BLaER1 (cell line): ENCODE measurements at regions not wholly inside any gene's neighbourhood (a gene's known extent, or its start where the extent isn't known, plus 50 kb on each side); places are given as distances from the start of the nearest gene placed in this dataset.

ENCODE experiments used
- H3K27ac ChIP-seq: shearing (Covaris generic); formaldehyde crosslinking; 2 replicates; pipeline ENCODE4 v1.8.1; 2022
- H3K27me3 ChIP-seq: shearing (Covaris generic); formaldehyde crosslinking; 2 replicates; pipeline ENCODE4 v1.8.1; 2022
- H3K36me3 ChIP-seq: shearing (Covaris generic); formaldehyde crosslinking; 2 replicates; pipeline ENCODE4 v1.8.1; 2022
- H3K4me1 ChIP-seq: shearing (Covaris generic); formaldehyde crosslinking; 2 replicates; pipeline ENCODE4 v1.8.1; 2022
- H3K4me2 ChIP-seq: shearing (Covaris generic); formaldehyde crosslinking; 2 replicates; pipeline ENCODE4 v1.8.1; 2022
- H3K4me3 ChIP-seq: shearing (Covaris generic); formaldehyde crosslinking; 2 replicates; pipeline ENCODE4 v1.8.1; 2022
- H3K9ac ChIP-seq: shearing (Covaris generic); formaldehyde crosslinking; 2 replicates; pipeline ENCODE4 v1.8.1; 2022
- H3K9me3 ChIP-seq: shearing (Covaris generic); formaldehyde crosslinking; 2 replicates; pipeline ENCODE4 v1.8.1; 2022
- H4K20me1 ChIP-seq: shearing (Covaris generic); formaldehyde crosslinking; 2 replicates; pipeline ENCODE4 v1.8.1; 2022
- Cebpa-rat ChIP-seq: shearing (Covaris generic); IDR thresholded peaks from 2 replicates; pipeline ENCODE4 v1.8.1; 2022

GRCh38 chr4:10949039-10949733, 264.6 kb upstream of the CLNK start:
- H3K9ac ChIP-seq = no peak overlapping the region
- H3K27ac ChIP-seq = no peak overlapping the region
- no peaks in the 10 kb centered on the region; the same call in 1 of the 2 replicates for H3K4me1 ChIP-seq
- no peaks in the 10 kb centered on the region for H4K20me1 ChIP-seq
- no peak for TF ChIP-seq Cebpa-rat
- no peak overlapping the region for H3K4me2 ChIP-seq
- H3K4me3 ChIP-seq = no peak overlapping the region
- H3K27me3 ChIP-seq = no peaks in the 10 kb centered on the region
- peaks cover 19% of the 10 kb centered on the region; the same call in 1 of the 2 replicates for H3K9me3 ChIP-seq
- H3K36me3 ChIP-seq = no peaks in the 10 kb centered on the region

GRCh38 chr4:10947898-10948297, 263.3 kb upstream of the CLNK start:
- TF ChIP-seq Cebpa-rat = no peak
- H3K4me2 ChIP-seq = no peak overlapping the region

GRCh38 chr4:10944321-10944720, 259.8 kb upstream of the CLNK start:
- no peak for TF ChIP-seq Cebpa-rat

More at GRCh38 chr4:10947898-10948297, 263.3 kb upstream of the CLNK start:
- Histone ChIP-seq H3K9ac (no peak overlapping the region), H3K9me3 (peaks cover 19% of the 10 kb centered on the region; the same call in 1 of the 2 replicates), H3K4me1 (no peaks in the 10 kb centered on the region; the same call in 1 of the 2 replicates), H3K27ac (no peak overlapping the region), H3K36me3 (no peaks in the 10 kb centered on the region), H3K4me3 (no peak overlapping the region), H3K27me3 (no peaks in the 10 kb centered on the region), H4K20me1 (no peaks in the 10 kb centered on the region)

GRCh38 chr4:10942156-10942555, 257.6 kb upstream of the CLNK start:
- Histone ChIP-seq H3K4me1 (no peaks in the 10 kb centered on the region), H3K4me3 (no peak overlapping the region), H4K20me1 (no peaks in the 10 kb centered on the region), H3K9me3 (peaks cover 42% of the 10 kb centered on the region), H3K4me2 (no peak overlapping the region), H3K27ac (no peak overlapping the region), H3K36me3 (peaks cover 5% of the 10 kb centered on the region; the same call in 1 of the 2 replicates), H3K27me3 (no peaks in the 10 kb centered on the region), H3K9ac (no peak overlapping the region)
- TF ChIP-seq Cebpa-rat = no peak

More at GRCh38 chr4:10944321-10944720, 259.8 kb upstream of the CLNK start:
- peaks cover 47% of the 10 kb centered on the region for H3K9me3 ChIP-seq
- peaks cover 5% of the 10 kb centered on the region; the same call in 1 of the 2 replicates for H3K36me3 ChIP-seq
- H3K4me2 ChIP-seq = no peak overlapping the region
- H3K9ac ChIP-seq = no peak overlapping the region
- no peak overlapping the region for H3K27ac ChIP-seq
- H3K4me1 ChIP-seq = no peaks in the 10 kb centered on the region
- H3K4me3 ChIP-seq = no peak overlapping the region
- no peaks in the 10 kb centered on the region for H4K20me1 ChIP-seq
- H3K27me3 ChIP-seq = no peaks in the 10 kb centered on the region

GRCh38 chr4:10929818-10930217, 245.2 kb upstream of the CLNK start:
- no peak overlapping the region for H3K9ac ChIP-seq
- no peak for TF ChIP-seq Cebpa-rat
- H3K9me3 ChIP-seq = no peaks in the 10 kb centered on the region
- H3K4me2 ChIP-seq = no peak overlapping the region
- H3K4me1 ChIP-seq = peaks cover 5% of the 10 kb centered on the region; the same call in 1 of the 2 replicates
- no peak overlapping the region for H3K27ac ChIP-seq
- no peak overlapping the region for H3K4me3 ChIP-seq
- H3K27me3 ChIP-seq = no peaks in the 10 kb centered on the region
- no peaks in the 10 kb centered on the region for H3K36me3 ChIP-seq
- H4K20me1 ChIP-seq = no peaks in the 10 kb centered on the region

GRCh38 chr4:10925996-10926395, 241.4 kb upstream of the CLNK start:
- no peaks in the 10 kb centered on the region for H3K36me3 ChIP-seq
- H3K4me3 ChIP-seq = no peak overlapping the region
- no peaks in the 10 kb centered on the region for H4K20me1 ChIP-seq
- no peak overlapping the region for H3K4me2 ChIP-seq
- peaks cover 5% of the 10 kb centered on the region; the same call in 1 of the 2 replicates for H3K4me1 ChIP-seq
- no peaks in the 10 kb centered on the region for H3K9me3 ChIP-seq
- H3K9ac ChIP-seq = no peak overlapping the region
- no peaks in the 10 kb centered on the region for H3K27me3 ChIP-seq
- no peak overlapping the region for H3K27ac ChIP-seq
- TF ChIP-seq Cebpa-rat = no peak

- Histone ChIP-seq H3K9ac (no peak overlapping the region), H3K36me3 (no peaks in the 10 kb centered on the region), H3K27ac (no peak overlapping the region), H3K4me2 (no peak overlapping the region), H3K4me3 (no peak overlapping the region), H3K9me3 (no peaks in the 10 kb centered on the region), H3K4me1 (no peaks in the 10 kb centered on the region), H4K20me1 (no peaks in the 10 kb centered on the region), H3K27me3 (no peaks in the 10 kb centered on the region)
- TF ChIP-seq Cebpa-rat = no peak
These were observed 239.7 kb upstream of the CLNK start for GRCh38 chr4:10924274-10924673.

- H3K9ac ChIP-seq = no peak overlapping the region
- H3K36me3 ChIP-seq = no peaks in the 10 kb centered on the region
- no peaks in the 10 kb centered on the region for H4K20me1 ChIP-seq
- H3K9me3 ChIP-seq = no peaks in the 10 kb centered on the region
- H3K27ac ChIP-seq = no peak overlapping the region
- TF ChIP-seq Cebpa-rat = no peak
- no peaks in the 10 kb centered on the region for H3K27me3 ChIP-seq
- H3K4me3 ChIP-seq = no peak overlapping the region
- peaks cover 11% of the 10 kb centered on the region for H3K4me1 ChIP-seq
- peak overlapping the region; percentile 28 for H3K4me2 ChIP-seq
These were observed 233.0 kb upstream of the CLNK start for GRCh38 chr4:10917566-10917965.

- Histone ChIP-seq H3K9me3 (no peaks in the 10 kb centered on the region), H3K36me3 (no peaks in the 10 kb centered on the region), H3K4me2 (no peak overlapping the region), H4K20me1 (no peaks in the 10 kb centered on the region), H3K4me1 (peaks cover 15% of the 10 kb centered on the region), H3K4me3 (no peak overlapping the region), H3K27ac (no peak overlapping the region), H3K9ac (no peak overlapping the region), H3K27me3 (no peaks in the 10 kb centered on the region)
- TF ChIP-seq Cebpa-rat = no peak
These were observed 213.5 kb upstream of the CLNK start for GRCh38 chr4:10898072-10898471.

- TF ChIP-seq Cebpa-rat = no peak
- Histone ChIP-seq H4K20me1 (no peaks in the 10 kb centered on the region), H3K9me3 (no peaks in the 10 kb centered on the region), H3K9ac (no peak overlapping the region), H3K36me3 (no peaks in the 10 kb centered on the region), H3K4me1 (peaks cover 12% of the 10 kb centered on the region), H3K27ac (no peak overlapping the region), H3K4me2 (no peak overlapping the region), H3K27me3 (no peaks in the 10 kb centered on the region), H3K4me3 (no peak overlapping the region)
These were observed 212.5 kb upstream of the CLNK start for GRCh38 chr4:10897076-10897475.
